ENCODE measurements at regions not wholly inside any gene's neighbourhood (a gene's known extent, or its start where the extent isn't known, plus 50 kb on each side); places are given as distances from the start of the nearest gene placed in this dataset.

- Histone ChIP-seq H4K20me1 (replicated peaks in 1 of 2; ENCODE audit: control insufficient read depth in 1 of 2, insufficient read depth in 2 of 2, low read length in 2 of 2) (no peaks in the 10 kb centered on the region), H3K18ac (ENCODE audit: extremely low read depth, low read length) (no peak overlapping the region), H3K4me2 (ENCODE audit: insufficient read depth in 1 of 2, low read depth in 2 of 2, low read length in 2 of 2) (no peak overlapping the region), H3K23me2 (ENCODE audit: low read depth, low read length) (no peaks in the 10 kb centered on the region), H3K4me3 (ENCODE audit: extremely low read depth in 1 of 4, insufficient read depth in 2 of 4, low read depth in 3 of 4, low read length in 4 of 4) (no peak overlapping the region), H2AFZ (ENCODE audit: low read length) (no peak overlapping the region), H3K4me1 (replicated peaks in 1 of 4; ENCODE audit: control insufficient read depth in 3 of 4, insufficient read depth in 4 of 4, low read length in 3 of 4) (0 out of 7 replicates have a peak, but pooled peaks cover 0 to 3% (median 0%) of the 10 kb centered on the region in 4 experiments), H4K5ac (ENCODE audit: insufficient read length, low read depth, low read length) (no peak overlapping the region), H4K8ac (ENCODE audit: extremely low read depth, insufficient read depth, low read length) (no peak overlapping the region), H3K27ac (ENCODE audit: low read depth, low read length) (no peak overlapping the region), H3K36me3 (ENCODE audit: control insufficient read depth in 2 of 4, insufficient read depth in 4 of 4, low read length in 3 of 4) (no peaks in the 10 kb centered on the region), H2BK120ac (replicated peaks; ENCODE audit: low read depth, low read length) (no peak overlapping the region), H3K14ac (ENCODE audit: insufficient read length) (no peak overlapping the region), H3K56ac (replicated peaks; ENCODE audit: insufficient read length, low read depth, low read length) (no peak overlapping the region), H2BK5ac (ENCODE audit: low read depth, low read length) (no peak overlapping the region), H2BK12ac (ENCODE audit: low read depth, low read length) (no peak overlapping the region), H2AK5ac (ENCODE audit: low read depth, low read length) (no peak overlapping the region), H3K23ac (ENCODE audit: insufficient read length) (no peak overlapping the region), H3K79me1 (ENCODE audit: low read depth, low read length) (no peaks in the 10 kb centered on the region), H3K9me3 (ENCODE audit: insufficient read depth in 2 of 2, low read depth in 1 of 2, low read length in 1 of 2) (peaks cover 3 to 5% of the 10 kb centered on the region in 2 experiments; a peak in 2 of 4 replicates), H2BK15ac (ENCODE audit: low read length) (no peak overlapping the region), H3K79me2 (ENCODE audit: control insufficient read depth in 1 of 2, insufficient read depth in 2 of 2, low read length in 2 of 2) (no peaks in the 10 kb centered on the region), H2BK20ac (ENCODE audit: low read length) (no peak overlapping the region), H4K91ac (replicated peaks; ENCODE audit: insufficient read length, low read length) (no peak overlapping the region), H3K4ac (replicated peaks; ENCODE audit: insufficient read length, low read depth, low read length) (no peak overlapping the region), H3K27me3 (replicated peaks in 1 of 4; ENCODE audit: control insufficient read depth in 3 of 4, extremely low read depth in 1 of 4, insufficient read depth in 3 of 4, low read length in 3 of 4) (no peaks in the 10 kb centered on the region), H3K9ac (replicated peaks in 1 of 4; ENCODE audit: extremely low read depth in 1 of 4, low read depth in 3 of 4, low read length in 3 of 4) (no peak overlapping the region)
- ChIA-PET POLR2A (ENCODE audit: partially characterized antibody) (no interaction called here), CTCF (ENCODE audit: partially characterized antibody) (no interaction called here)
- no peak for DNase-seq (ENCODE audit: low read depth in 1 of 2, low spot score in 2 of 2)
- TF ChIP-seq, protein P1, sequence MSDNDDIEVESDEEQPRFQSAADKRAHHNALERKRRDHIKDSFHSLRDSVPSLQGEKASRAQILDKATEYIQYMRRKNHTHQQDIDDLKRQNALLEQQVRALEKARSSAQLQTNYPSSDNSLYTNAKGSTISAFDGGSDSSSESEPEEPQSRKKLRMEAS (IDR thresholded peaks at IDR 0.05), result 0 out of 2 replicates have a peak, but pooled peaks have one; percentile 9
- TF ChIP-seq BACH1 (IDR thresholded peaks at IDR 0.05; ENCODE audit: low read length), result no peak
- FAIRE-seq, result no peak
- WGBS, 2 experiments (ENCODE audit: extremely low coverage in 1 of 2, insufficient coverage in 1 of 2, insufficient read length in 1 of 2, insufficient replicate concordance in 2 of 2, low coverage in 1 of 2, low lambda C conversion rate in 2 of 2, missing lambda C conversion rate in 1 of 2), result 74% methylated on average over 7 of the region's 7 CpGs; no CpG with 5 or more reads in 1 of the 2 experiments
Observed at GRCh38 chr6:135651964-135652755, 154.6 kb upstream of the AHI1 start.
